ENCODE measurements at regions not wholly inside any gene's neighbourhood (a gene's known extent, or its start where the extent isn't known, plus 50 kb on each side); places are given as distances from the start of the nearest gene placed in this dataset.

DNA sequence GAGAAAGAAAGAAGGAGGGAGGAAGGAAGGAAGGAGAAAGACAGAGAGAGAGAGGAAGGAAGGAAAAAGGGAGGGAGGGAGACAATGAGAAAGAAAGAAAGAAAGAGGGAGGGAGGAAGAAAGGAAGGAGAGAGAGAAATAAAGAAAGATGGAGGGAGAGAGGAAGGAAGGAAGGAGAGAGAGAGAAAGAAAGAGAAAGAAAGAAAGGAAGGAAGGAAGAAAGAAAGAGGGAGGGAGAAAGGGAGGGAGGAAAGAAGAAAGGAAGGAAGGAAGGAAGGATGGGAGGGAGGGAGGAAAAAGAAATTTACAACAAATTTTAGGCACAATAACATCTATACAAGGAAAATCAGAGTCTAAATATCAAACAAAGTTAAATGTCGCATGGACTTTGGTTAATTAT, 332.6 kb upstream of the KLF6 start:
- DNase-seq (ENCODE audit: extremely low read depth, low read depth), result no peak
- TF ChIP-seq, protein P1, sequence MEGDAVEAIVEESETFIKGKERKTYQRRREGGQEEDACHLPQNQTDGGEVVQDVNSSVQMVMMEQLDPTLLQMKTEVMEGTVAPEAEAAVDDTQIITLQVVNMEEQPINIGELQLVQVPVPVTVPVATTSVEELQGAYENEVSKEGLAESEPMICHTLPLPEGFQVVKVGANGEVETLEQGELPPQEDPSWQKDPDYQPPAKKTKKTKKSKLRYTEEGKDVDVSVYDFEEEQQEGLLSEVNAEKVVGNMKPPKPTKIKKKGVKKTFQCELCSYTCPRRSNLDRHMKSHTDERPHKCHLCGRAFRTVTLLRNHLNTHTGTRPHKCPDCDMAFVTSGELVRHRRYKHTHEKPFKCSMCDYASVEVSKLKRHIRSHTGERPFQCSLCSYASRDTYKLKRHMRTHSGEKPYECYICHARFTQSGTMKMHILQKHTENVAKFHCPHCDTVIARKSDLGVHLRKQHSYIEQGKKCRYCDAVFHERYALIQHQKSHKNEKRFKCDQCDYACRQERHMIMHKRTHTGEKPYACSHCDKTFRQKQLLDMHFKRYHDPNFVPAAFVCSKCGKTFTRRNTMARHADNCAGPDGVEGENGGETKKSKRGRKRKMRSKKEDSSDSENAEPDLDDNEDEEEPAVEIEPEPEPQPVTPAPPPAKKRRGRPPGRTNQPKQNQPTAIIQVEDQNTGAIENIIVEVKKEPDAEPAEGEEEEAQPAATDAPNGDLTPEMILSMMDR (IDR thresholded peaks at IDR 0.05; ENCODE audit: low read depth, low read length, missing control alignments), result no peak
- no peak overlapping the region for H3K4me3 ChIP-seq (replicated peaks; ENCODE audit: low read depth, low read length)

DNA sequence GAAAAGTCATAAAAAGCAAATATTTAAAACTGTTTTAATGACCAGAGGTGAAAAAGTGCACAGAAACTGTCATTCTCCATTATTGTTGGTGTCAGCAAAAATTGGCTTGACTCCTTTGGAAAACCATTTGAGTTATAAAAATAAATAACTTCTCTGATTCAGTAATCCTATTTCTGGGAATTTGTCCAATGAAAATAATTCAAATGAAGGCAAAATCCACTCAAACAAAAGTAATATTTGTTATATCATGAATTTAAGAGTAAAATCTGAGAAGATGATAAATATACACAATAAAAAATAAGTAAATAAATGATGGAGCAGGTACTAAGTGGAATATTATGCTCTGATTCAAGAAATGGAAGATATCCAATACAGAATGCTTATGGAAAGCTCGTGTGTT, 326.6 kb upstream of the KLF6 start:
- TF ChIP-seq, protein P1 (IDR thresholded peaks at IDR 0.05; ENCODE audit: low read depth, low read length, missing control alignments), result no peak
- H3K4me3 ChIP-seq (replicated peaks; ENCODE audit: low read depth, low read length), result no peak overlapping the region
- no peak for DNase-seq (ENCODE audit: extremely low read depth, low read depth)

DNA sequence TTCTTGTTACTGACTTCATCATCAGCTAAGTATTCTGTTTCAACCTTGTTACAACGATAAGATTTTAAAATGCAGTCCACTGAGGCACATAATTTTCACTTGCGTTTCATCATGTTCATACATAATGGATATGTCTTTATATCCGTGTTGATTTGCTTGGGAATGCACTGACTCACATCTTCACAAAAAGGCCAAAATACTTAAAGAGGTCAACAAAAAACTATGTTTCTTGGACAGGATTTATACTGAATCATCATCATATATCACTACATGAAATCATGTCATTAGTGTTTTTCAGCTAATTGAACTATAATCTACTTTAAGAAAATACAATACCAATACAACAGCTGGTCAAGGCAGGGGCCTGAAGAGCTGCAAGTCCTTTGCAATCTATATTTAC, 324.5 kb upstream of the KLF6 start:
- TF ChIP-seq, protein P1 (IDR thresholded peaks at IDR 0.05; ENCODE audit: low read depth, low read length, missing control alignments), result no peak
- no peak for DNase-seq (ENCODE audit: extremely low read depth, low read depth)
- H3K4me3 ChIP-seq (replicated peaks; ENCODE audit: low read depth, low read length), result no peak overlapping the region

DNA sequence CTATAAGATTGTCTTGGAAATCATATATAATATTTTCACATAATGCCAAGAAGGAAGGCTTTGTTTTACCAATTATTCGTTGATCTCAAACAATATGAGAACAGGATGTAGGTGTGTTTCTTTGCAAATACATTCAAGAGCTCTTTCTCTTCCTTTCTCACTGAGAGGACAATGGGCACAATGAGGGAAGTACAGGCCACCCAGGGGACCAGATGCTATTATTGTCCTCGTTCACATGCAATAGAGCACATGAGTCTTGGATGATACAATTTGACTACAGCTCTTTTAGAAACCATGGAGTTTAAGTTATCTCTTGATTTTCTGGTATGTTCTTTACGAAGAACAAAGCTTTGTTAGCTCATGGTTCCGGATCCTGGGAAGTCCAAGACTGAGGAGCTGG, 323.7 kb upstream of the KLF6 start:
- no peak overlapping the region for H3K4me3 ChIP-seq (replicated peaks; ENCODE audit: low read depth, low read length)
- no peak for DNase-seq (ENCODE audit: extremely low read depth, low read depth)
- TF ChIP-seq, protein P1 (IDR thresholded peaks at IDR 0.05; ENCODE audit: low read depth, low read length, missing control alignments), result no peak

DNA sequence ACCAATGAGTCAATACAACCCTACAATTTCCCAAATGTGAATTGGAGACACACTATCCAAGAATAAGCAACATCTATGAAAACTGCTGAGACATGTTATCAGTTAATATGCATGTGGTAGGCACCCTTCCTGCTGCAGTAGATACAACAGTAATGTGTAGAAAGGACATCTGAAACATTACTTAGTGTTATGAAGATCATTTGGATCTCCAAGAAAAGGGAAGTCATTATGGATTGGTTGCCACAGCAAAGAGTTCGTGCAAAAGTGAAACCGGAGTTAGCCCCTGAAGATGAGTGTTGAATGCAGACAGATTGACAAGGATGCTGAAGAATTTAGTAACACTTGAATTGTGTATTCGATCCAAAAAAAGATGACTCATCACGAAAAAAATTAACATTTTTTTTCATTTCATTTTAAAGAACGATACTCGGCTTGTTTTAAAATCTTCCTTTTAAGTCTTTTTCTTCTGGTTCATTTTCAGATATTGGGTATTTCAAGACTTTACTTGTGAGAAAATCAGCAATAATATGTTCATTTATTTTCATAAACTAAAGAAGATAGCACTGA, 322.4 kb upstream of the KLF6 start:
- H3K4me3 ChIP-seq (replicated peaks; ENCODE audit: low read depth, low read length), result no peak overlapping the region
- DNase-seq (ENCODE audit: extremely low read depth, low read depth), result no peak
- TF ChIP-seq, protein P1 (IDR thresholded peaks at IDR 0.05; ENCODE audit: low read depth, low read length, missing control alignments), result no peak

DNA sequence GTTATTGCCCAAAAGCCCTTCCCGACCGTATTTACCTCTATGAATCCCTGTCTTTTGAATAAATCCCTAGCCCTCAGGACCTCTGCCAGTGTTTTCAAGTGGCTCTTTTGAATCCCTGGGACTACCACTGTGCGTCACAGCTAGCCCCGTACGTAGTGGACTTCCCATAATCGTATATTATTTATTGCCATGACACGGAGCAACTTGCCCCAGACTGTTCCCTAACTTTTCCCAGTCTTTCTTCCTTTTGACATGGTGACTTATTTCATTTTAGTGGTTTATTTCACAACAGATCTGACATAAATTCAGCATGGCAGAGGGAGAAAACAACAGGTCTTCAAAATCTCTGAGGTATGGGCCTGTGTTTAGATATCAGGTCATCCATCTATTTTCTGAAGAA, 318.6 kb upstream of the KLF6 start:
- no peak overlapping the region for H3K4me3 ChIP-seq (replicated peaks; ENCODE audit: low read depth, low read length)
- TF ChIP-seq, protein P1 (IDR thresholded peaks at IDR 0.05; ENCODE audit: low read depth, low read length, missing control alignments), result no peak
- DNase-seq (ENCODE audit: extremely low read depth, low read depth), result no peak

DNA sequence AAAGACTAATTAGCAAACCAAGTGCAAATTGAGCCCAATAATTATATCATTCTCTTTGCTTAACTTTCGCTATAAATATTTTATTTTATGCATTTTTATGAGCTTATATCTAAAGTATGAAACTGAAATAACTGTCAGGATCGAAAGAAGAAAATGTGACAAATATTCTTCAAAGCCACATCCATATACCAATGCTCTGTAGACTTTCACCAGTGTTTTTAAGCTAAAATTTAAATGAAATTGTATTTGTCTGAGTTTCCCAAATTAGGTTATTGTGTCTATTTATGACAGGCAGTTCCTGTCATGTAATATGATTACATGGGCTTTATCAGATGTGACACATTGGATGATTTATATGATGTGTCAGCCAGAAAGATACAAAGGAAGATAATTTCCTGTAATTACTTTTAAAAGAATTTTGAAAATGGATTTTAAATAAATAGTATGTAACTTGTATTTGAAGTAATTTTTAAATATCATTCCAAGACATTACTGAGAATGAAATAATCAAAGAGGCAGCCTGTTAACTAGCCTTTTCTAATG, 317.9 kb upstream of the KLF6 start:
- DNase-seq (ENCODE audit: extremely low read depth, low read depth), result no peak
- TF ChIP-seq, protein P1 (IDR thresholded peaks at IDR 0.05; ENCODE audit: low read depth, low read length, missing control alignments), result no peak
- H3K4me3 ChIP-seq (replicated peaks; ENCODE audit: low read depth, low read length), result no peak overlapping the region
